K562 (cell line): ENCODE measurements at regions not wholly inside any gene's neighbourhood (a gene's known extent, or its start where the extent isn't known, plus 50 kb on each side); places are given as distances from the start of the nearest gene placed in this dataset.

Experiments used
- HCFC1 ChIP-seq: IDR thresholded peaks from 2 replicates; pipeline ENCODE4 v1.6.1; 2012; ENCODE audit warnings: low read depth, low read length, improper control_type of control experiment
- HIVEP1 ChIP-seq: fragments of 250-450 bp; sonication (Bioruptor Pico); IDR thresholded peaks from 2 replicates; pipeline ENCODE4 v1.4.0; 2020; ENCODE audit warnings: mild to moderate bottlenecking
- MTA1 ChIP-seq: fragments of 450-650 bp; IDR thresholded peaks from 2 replicates; pipeline ENCODE4 v1.6.1; 2017; ENCODE audit warnings: borderline replicate concordance
- NR1H2 ChIP-seq: sonication (generic); formaldehyde crosslinking; IDR thresholded peaks from 2 replicates; pipeline ENCODE4 v1.4.0; 2020; ENCODE audit warnings: mild to moderate bottlenecking, missing genetic modification reagents
- PHF8 ChIP-seq: fragments of 200-600 bp; sonication (generic); IDR thresholded peaks from 2 replicates; pipeline ENCODE4 v1.6.1; 2012; ENCODE audit warnings: mixed run types, mild to moderate bottlenecking, inconsistent platforms, low read length, moderate library complexity, borderline replicate concordance
- PRPF4 ChIP-seq: fragments of 200-400 bp; formaldehyde crosslinking; IDR thresholded peaks from one replicate; pipeline ENCODE4 v1.6.1; 2017; ENCODE audit warnings: low read length, low read depth, mild to moderate bottlenecking; ENCODE audit not compliant: insufficient read depth, poor library complexity, severe bottlenecking
- RBM14 ChIP-seq: fragments of 200-400 bp; formaldehyde crosslinking; IDR thresholded peaks from 2 replicates; pipeline ENCODE4 v1.6.1; 2018; ENCODE audit warnings: low read depth, mild to moderate bottlenecking, low read length, moderate library complexity, borderline replicate concordance; ENCODE audit not compliant: insufficient read depth
- RBM25 ChIP-seq: fragments of 200-400 bp; formaldehyde crosslinking; IDR thresholded peaks from 2 replicates; pipeline ENCODE4 v1.6.1; 2018; ENCODE audit warnings: low read length, low read depth, moderate library complexity; ENCODE audit not compliant: severe bottlenecking
- TRIM24 ChIP-seq, 2 experiments: fragments of 450-650 bp; IDR thresholded peaks; 2 replicates each; pipeline ENCODE4 v1.6.1; 2016
- ZBTB8A ChIP-seq: fragments of 450-650 bp; IDR thresholded peaks from 2 replicates; pipeline ENCODE4 v1.6.1; 2018; ENCODE audit warnings: mild to moderate bottlenecking, moderate library complexity; ENCODE audit not compliant: partially characterized antibody
- ZFPM2 ChIP-seq: fragments of 250-450 bp; sonication (Bioruptor Pico); IDR thresholded peaks from 2 replicates; pipeline ENCODE4 v1.5.1; 2022; ENCODE audit warnings: mild to moderate bottlenecking
- ZKSCAN1 ChIP-seq: fragments of 150-350 bp; IDR thresholded peaks from 2 replicates; pipeline ENCODE4 v1.6.1; 2016; ENCODE audit warnings: low read depth, low read length
- ZNF311 ChIP-seq: fragments of 250-450 bp; sonication (Bioruptor Pico); IDR thresholded peaks from 2 replicates; pipeline ENCODE4 v1.4.0; 2020; ENCODE audit warnings: mild to moderate bottlenecking, moderate library complexity
- ZNF41 ChIP-seq: fragments of 250-450 bp; sonication (Bioruptor Pico); conservative IDR thresholded peaks from 2 replicates; pipeline ENCODE4 v1.4.0; 2020; ENCODE audit warnings: mild to moderate bottlenecking
- ZNF696 ChIP-seq: fragments of 250-450 bp; sonication (Bioruptor Pico); conservative IDR thresholded peaks from 2 replicates; pipeline ENCODE4 v1.4.0; 2020; ENCODE audit warnings: mild to moderate bottlenecking, moderate library complexity
- ZNF699 ChIP-seq: fragments of 250-450 bp; sonication (Bioruptor Pico); IDR thresholded peaks from 2 replicates; pipeline ENCODE4 v1.8.0; 2021; ENCODE audit warnings: mild to moderate bottlenecking, moderate library complexity; ENCODE audit not compliant: insufficient replicate concordance
- ZNF77 ChIP-seq: fragments of 250-450 bp; sonication (Bioruptor Pico); IDR thresholded peaks from 2 replicates; pipeline ENCODE4 v1.5.0; 2020
- TF ChIP-seq, protein P1 (sequence below): fragments of 450-650 bp; IDR thresholded peaks from 2 replicates; pipeline ENCODE4 v1.6.1; 2016; ENCODE audit warnings: antibody characterized with exemption
- TF ChIP-seq, protein P2 (sequence below), 2 experiments: fragments of 450-650 bp; IDR thresholded peaks; 2 replicates each; pipeline ENCODE4 v1.6.1; 2016
- TF ChIP-seq, protein P3 (sequence below): sonication (generic); formaldehyde crosslinking; IDR thresholded peaks from 2 replicates; pipeline ENCODE4 v1.8.1; 2023; ENCODE audit warnings: missing genetic modification reagents, mild to moderate bottlenecking, borderline replicate concordance

DNA sequence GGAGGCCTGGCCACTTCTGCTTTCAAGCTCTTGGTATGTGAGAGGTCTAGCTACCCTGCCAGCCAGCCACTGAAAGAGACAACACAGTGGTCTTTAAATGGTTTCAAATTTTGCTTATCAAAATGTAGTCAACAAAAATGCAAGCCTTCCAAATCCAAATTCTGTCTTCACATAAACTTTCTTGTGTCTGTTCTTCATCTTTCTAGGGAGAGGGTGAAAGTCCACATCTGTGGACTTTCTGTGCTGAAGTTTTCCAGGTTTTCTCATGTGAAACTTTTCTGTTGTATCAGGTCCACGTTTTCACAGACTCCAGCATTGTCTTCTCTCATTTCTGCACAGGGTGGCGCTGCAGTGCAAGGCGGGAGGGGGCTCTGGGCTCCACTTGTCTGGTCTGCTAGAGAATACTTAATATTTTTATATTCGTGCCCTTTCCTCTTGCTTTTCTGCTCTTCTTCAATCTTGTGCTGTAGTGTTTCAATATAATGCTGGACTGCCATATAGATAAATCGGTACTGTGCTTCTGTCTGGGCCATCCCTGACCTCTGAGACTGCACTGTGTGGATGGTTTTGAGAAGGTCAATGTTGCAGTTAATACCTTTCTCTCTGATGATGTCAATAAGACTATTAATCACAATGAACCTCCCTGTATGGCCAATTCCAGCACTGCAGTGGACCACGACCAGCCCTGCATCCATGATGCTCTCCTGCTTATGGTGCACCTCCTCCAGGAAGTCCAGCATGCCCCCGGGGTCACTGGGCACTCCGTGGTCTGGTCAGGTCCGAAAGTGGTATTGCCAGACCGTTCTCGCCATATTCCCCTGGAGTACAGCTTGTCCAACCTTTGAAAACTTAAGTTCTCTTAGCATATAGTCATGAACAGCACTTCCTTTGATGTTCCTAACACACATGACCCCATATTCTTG lies 161.6 kb upstream of the TNFAIP3 start (continued):
- TF ChIP-seq PRPF4, result no peak
- TF ChIP-seq, protein P1, sequence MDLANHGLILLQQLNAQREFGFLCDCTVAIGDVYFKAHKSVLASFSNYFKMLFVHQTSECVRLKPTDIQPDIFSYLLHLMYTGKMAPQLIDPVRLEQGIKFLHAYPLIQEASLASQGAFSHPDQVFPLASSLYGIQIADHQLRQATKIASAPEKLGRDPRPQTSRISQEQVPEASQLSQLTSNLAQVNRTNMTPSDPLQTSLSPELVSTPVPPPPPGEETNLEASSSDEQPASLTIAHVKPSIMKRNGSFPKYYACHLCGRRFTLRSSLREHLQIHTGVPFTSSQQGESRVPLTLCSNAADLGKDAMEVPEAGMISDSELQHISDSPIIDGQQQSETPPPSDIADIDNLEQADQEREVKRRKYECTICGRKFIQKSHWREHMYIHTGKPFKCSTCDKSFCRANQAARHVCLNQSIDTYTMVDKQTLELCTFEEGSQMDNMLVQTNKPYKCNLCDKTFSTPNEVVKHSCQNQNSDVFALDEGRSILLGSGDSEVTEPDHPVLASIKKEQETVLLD, result no peak
- no peak for TF ChIP-seq ZFPM2 (CRISPR knock-in tag)
- TF ChIP-seq HIVEP1 (CRISPR knock-in tag), result no peak
- TF ChIP-seq HCFC1, result no peak
- TF ChIP-seq, protein P2, sequence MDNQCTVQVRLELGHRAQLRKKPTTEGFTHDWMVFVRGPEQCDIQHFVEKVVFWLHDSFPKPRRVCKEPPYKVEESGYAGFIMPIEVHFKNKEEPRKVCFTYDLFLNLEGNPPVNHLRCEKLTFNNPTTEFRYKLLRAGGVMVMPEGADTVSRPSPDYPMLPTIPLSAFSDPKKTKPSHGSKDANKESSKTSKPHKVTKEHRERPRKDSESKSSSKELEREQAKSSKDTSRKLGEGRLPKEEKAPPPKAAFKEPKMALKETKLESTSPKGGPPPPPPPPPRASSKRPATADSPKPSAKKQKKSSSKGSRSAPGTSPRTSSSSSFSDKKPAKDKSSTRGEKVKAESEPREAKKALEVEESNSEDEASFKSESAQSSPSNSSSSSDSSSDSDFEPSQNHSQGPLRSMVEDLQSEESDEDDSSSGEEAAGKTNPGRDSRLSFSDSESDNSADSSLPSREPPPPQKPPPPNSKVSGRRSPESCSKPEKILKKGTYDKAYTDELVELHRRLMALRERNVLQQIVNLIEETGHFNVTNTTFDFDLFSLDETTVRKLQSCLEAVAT (IDR thresholded peaks at IDR 0.05), result peak in 1 of 2 experiments; percentile 98; a peak in 2 of 4 replicates
- no peak for TF ChIP-seq ZNF311
- no peak for TF ChIP-seq PHF8
- no peak for TF ChIP-seq NR1H2 (CRISPR knock-in tag)
- TF ChIP-seq RBM25, result no peak
- TF ChIP-seq ZNF41 (CRISPR knock-in tag), result no peak
- no peak for TF ChIP-seq ZNF699 (CRISPR knock-in tag)
- TF ChIP-seq ZKSCAN1, result no peak
- no peak for TF ChIP-seq ZNF696 (CRISPR knock-in tag)
- no peak for TF ChIP-seq TRIM24 (IDR thresholded peaks at IDR 0.05)
- TF ChIP-seq RBM14, result no peak
- TF ChIP-seq ZNF77 (CRISPR knock-in tag), result no peak
- TF ChIP-seq MTA1, result no peak
- no peak for TF ChIP-seq ZBTB8A
- TF ChIP-seq, protein P3, sequence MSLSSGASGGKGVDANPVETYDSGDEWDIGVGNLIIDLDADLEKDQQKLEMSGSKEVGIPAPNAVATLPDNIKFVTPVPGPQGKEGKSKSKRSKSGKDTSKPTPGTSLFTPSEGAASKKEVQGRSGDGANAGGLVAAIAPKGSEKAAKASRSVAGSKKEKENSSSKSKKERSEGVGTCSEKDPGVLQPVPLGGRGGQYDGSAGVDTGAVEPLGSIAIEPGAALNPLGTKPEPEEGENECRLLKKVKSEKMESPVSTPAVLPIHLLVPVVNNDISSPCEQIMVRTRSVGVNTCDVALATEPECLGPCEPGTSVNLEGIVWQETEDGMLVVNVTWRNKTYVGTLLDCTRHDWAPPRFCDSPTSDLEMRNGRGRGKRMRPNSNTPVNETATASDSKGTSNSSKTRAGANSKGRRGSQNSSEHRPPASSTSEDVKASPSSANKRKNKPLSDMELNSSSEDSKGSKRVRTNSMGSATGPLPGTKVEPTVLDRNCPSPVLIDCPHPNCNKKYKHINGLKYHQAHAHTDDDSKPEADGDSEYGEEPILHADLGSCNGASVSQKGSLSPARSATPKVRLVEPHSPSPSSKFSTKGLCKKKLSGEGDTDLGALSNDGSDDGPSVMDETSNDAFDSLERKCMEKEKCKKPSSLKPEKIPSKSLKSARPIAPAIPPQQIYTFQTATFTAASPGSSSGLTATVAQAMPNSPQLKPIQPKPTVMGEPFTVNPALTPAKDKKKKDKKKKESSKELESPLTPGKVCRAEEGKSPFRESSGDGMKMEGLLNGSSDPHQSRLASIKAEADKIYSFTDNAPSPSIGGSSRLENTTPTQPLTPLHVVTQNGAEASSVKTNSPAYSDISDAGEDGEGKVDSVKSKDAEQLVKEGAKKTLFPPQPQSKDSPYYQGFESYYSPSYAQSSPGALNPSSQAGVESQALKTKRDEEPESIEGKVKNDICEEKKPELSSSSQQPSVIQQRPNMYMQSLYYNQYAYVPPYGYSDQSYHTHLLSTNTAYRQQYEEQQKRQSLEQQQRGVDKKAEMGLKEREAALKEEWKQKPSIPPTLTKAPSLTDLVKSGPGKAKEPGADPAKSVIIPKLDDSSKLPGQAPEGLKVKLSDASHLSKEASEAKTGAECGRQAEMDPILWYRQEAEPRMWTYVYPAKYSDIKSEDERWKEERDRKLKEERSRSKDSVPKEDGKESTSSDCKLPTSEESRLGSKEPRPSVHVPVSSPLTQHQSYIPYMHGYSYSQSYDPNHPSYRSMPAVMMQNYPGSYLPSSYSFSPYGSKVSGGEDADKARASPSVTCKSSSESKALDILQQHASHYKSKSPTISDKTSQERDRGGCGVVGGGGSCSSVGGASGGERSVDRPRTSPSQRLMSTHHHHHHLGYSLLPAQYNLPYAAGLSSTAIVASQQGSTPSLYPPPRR, result no peak
